ENCODE measurements at regions not wholly inside any gene's neighbourhood (a gene's known extent, or its start where the extent isn't known, plus 50 kb on each side); places are given as distances from the start of the nearest gene placed in this dataset.
"Not testable (repeated sequence)": the region's sequence is repeated elsewhere in the genome, so short reads cannot be mapped to it uniquely, and the experiment has no call there.

DNA sequence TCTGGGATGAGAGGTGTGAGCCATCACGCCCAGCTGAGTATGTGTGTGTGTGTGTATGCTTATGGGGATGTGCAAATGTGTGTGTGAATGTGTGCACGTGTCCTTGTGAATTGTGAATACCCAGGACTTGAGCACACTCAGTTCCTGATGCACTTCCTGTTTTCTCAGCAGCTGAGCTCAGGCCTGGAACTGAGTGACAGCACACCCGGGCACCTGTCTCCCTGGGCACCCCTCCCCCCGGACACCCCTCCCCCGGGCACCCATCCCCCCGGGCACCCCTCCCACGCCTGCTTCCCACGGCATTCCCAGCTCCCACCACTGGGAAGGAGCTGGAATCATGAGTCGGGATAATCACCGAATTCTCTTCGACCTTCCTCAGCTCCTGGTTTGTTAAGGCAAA is 2744.1 kb upstream of the TPTE start:
- TF ChIP-seq POLR2A, CTCF (IDR thresholded peaks at IDR 0.05): not testable (repeated sequence)
